NCI-H2227 treated with DMSO at 0.1 percent for 48 hours (cell line): ENCODE measurements at regions not wholly inside any gene's neighbourhood (a gene's known extent, or its start where the extent isn't known, plus 50 kb on each side); places are given as distances from the start of the nearest gene placed in this dataset.
"Not testable (repeated sequence)": the region's sequence is repeated elsewhere in the genome, so short reads cannot be mapped to it uniquely, and the experiment has no call there.

ENCODE experiments used
- DNase-seq: peaks from one replicate; lab custom pipeline; 2025; lab: John Stamatoyannopoulos, UW

DNA sequence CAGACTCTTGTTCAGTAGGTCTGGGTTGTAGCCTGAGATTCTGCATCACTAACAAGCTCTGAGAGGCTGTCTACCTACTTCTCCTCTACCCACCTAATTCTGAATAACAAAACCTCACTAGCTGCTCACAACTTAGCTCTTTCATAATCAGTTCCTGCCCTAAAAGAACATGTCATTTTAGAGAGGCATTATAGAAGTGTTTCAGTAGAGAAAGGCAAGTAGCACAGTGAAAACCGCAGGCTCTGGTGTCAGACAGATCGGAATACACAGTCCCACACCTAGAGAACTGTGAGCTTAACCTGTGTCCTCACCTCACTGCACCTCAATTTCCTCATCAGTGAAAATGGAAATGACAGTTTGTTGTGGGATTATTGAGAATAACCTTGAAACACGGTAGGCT, 1337.6 kb upstream of the TENM4 start:
- DNase-seq: no peak

DNA sequence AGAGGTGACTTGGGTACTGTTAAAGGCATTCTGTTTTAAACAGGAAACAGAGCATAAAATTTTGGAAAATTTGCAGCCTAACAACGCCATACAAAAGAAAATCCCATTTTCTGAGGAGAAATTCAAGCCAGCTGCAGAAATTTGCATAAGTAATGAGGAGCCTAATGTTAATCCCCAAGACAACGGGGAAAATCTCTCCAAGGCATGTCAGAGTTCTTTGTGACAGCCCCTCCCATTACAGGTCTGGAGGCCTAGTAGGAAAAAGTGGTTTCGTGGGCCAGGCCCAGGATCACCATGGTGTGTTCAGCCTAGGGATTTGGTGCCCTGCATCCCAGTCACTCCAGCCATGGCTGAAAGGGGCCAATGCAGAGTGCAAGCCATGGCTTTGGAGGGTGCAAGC, 1333.1 kb upstream of the TENM4 start:
- no peak for DNase-seq

DNA sequence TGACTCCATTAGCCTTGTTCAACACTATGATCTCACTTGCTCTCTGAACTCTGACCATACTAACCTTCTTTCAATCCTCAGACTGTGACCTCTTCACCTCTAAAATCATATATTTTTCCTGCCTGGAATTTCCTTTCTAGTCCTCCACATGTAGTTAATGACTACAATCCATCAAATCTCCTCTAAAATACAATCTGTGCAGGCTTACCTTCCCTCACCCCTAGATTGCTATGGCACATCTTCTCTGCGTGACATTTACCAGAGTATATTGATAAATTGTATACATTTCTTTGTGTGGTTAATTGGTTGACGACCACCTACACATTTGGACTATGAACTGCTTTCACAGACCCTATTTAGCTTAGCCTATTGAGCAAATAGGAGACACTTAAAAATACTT, 1330.2 kb upstream of the TENM4 start:
- no peak for DNase-seq

DNA sequence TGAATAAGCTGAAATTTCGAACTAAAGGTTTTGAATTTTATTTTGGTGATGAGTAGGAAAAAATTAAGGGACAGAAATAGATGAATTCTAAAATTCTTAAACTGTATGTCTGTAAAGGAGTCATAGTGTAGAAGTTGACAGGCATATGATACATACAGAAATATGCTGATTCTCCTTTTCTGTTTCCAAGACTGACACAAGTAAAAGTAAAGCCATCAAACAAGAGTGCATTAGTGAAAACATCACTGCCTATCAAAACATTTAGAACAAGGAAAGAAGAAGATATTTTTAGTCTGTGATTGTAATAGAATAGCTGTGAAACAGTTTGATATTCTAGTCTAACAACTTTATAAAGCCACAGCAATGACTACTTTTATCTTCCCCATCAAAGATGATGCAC, 1318.0 kb upstream of the TENM4 start:
- no peak for DNase-seq

DNA sequence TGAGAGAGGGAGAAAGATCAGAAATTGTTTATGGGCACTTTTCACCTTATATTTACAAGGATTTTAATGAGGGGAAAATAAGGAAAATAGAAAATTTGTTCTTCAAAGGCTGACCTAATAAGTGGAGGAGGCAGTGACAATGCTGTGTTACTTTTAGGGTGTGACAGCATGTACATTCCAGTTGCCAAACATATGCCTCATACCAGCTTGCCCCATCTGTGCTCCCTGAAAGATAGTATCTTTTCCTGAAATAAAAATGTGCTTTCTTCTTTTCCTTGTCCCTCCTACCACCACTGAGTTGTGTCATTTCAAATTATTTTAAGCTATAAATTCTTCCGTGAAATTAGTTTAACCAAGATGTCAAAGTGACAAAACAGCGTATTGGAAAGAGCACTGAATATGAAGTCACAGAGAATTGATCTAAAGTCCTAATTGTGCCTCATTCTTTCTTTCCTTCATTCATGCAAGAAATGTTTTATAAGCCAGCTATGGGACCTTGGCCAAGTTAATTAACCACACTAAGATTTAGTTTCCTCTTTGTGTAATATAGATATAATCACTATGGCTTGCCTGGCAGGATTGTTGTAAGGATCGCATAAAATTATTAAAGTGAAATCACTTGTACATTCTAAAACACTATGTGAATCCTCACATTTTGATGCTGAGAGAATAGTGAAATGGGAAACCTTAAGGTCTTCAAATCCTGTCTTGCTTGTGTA, 1307.5 kb upstream of the TENM4 start:
- no peak for DNase-seq

DNA sequence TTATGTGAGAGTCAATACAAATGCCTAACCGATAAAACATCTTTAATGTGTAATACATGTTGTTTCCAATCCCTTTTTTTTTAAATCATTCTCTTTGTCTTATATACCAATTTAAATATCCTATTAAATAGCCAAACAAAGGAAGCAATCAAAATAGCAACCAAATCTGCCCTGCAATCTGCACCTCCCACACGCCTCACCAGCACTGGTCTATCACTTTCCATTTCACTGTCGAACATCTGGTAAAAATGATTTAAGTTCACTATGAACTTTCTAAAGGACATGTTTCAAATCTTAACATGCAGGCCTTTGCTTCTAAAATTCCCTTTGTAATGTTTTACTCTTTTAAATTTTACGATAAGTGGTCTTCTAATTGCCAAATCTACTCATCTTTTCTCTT, 1305.5 kb upstream of the TENM4 start:
- no peak for DNase-seq

DNA sequence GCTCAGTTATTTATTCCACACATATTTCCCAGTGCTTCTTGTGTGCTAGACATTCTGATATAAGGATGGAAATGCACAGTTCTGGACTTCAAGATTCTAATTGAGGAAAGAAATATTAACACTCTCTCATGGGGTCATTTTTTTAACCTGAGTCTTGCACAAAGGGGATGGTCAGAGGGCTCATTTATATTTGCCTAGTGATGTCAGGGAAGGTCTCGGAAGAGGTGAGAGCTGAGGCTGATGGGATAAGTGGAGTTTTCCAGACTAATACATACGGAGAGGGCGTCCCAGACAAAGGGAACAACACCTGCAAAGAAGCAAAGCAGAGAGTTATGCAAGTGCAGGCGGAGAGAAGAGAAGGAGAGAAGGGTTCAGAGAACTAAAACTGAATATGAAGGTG, 1304.6 kb upstream of the TENM4 start:
- DNase-seq: no peak

DNA sequence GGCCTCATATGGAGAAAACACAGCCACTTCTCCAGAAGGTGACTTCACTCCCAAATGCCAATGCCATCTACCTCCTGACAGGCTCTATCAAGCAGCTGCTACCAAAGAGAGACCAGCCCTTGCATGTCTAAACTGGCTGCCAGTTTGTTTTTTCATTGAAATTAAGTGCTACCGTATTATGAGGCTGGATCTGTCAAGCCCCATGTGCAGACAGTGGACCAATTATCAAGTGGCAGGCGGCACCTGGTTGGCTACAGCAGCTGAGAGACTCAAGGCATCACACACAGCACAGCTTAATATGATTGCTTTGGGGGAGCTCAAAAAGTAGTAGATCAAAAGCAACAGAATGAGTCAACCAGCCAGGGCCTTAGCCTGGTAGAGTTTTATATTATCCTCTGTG, 1293.0 kb upstream of the TENM4 start:
- no peak for DNase-seq

DNA sequence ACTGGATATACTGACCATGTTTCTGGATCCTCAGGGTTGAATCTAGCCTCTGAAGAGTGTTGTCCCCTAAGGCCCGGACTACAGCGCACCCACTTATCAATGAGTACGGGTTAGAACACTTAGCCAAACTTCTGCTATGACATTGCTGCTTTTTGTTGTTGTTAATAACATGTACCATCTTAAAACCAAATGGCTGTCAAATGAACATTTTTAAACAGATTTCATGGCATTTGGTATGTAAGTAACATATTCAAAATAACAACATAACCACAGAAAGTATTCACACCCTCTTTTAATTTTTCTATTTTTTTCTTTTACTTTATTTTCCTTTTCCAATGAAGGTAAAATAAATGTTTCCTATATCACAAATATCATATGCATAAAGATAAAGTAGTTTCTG, 1292.5 kb upstream of the TENM4 start:
- no peak for DNase-seq

DNA sequence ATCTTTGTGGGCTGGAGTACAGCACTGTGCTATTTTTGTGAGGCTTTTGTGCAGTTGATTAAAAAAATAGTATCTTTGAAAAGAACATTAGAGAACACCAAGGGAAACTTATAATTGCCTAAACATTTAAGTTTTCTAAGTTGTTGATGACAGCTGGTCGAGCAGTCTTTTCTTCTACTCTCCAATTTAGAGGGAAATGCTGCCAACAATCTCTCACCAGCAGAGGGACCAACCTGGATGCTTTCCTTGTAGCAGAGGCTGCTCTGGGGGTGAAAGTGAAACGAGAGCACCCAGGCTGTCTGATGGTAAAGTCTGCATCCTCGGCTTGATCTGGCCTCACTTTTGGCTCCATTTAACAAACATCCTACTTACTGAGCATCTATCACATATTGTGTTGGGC, 1286.5 kb upstream of the TENM4 start:
- no peak for DNase-seq

DNA sequence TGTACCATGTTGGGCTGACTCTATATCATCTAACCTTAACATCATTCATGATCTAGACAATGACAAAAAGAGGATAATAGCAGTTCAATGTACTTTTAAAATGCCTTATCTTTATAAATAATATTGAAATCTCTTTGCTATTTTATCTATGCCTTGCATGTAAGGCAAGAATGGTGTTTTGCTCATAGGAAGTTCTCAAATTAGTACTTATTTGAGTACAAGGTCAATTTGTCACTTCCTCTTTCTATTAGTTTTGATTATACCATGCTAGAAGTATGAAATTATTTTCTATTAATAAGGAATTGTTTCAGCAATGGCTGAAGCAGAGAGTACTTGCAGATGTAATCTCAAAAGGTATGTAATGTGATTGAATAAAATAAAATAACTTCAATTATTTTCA, 1285.4 kb upstream of the TENM4 start:
- no peak for DNase-seq

DNA sequence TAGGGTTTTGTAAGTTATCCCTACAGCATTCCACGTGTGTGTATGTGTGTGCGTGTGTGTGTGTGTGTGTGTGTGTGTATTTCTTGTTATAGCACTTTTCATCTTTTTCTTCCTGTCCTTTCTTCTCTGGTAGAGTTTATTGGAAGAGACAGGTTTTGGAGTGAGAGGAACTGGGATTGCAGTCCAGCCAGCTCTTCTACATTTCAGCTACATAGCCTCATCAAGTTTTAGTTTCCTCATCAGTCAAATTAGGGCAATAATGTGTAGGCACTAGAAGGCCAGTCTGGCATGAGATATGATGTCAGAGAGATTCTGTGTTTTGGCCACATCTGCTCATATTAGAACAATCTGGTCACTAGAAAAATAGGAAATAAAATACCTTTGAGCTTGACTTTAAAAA, 1283.5 kb upstream of the TENM4 start:
- DNase-seq: no peak

DNA sequence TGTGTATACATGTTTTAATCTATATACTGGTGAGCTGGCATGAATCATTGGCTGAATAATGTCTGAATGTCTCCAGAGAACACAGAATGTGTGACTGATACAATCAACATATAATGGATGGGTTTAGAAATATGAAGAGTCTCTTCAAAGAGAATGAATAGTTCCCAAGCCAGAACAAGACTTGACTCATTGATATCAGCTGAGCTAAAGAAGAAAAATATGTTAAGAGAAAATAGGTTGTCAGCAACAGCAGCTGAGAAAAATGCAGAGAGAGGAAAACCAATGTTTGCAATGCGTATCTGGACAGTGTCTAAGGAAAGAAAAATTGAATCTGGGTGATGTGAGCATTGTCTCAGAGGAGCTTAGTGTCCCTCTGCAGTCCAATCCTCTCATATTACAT, 1281.8 kb upstream of the TENM4 start:
- no peak for DNase-seq

DNA sequence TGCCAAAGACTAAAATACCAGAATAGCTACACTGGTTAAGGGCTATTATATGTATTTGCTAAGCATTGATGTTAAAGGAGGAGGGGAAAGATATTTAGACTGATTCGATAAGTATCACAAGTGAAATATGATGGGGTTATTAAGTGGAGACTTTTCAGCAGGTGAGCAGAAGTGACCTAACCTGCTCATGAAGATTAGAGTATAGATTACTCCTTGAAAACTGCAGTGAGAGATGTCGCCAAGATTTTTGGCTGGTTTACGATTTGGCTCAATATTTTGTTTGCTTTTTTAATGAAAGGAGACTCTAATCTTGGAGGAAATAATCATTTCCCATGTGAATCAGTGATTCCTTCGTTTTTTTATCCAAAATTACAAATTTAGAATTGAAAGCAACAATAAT, 1279.5 kb upstream of the TENM4 start:
- DNase-seq: no peak

DNA sequence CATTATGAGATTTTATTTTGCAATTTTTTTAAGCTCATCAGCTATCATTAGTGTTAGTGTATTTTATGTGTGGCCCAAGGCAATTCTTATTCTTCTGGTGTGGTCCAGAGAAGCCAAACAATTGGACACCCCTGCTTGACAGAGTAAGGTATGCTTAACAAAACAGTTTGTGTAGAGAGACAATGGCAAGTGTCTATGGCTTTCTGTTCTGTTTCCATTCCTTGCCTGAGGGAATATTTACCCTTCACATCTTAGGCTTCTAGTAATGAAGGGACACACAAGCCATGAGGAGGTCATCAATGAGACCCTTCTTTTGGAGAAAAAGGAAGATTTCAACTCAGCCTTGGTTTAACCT, 1278.4 kb upstream of the TENM4 start:
- no peak for DNase-seq

DNA sequence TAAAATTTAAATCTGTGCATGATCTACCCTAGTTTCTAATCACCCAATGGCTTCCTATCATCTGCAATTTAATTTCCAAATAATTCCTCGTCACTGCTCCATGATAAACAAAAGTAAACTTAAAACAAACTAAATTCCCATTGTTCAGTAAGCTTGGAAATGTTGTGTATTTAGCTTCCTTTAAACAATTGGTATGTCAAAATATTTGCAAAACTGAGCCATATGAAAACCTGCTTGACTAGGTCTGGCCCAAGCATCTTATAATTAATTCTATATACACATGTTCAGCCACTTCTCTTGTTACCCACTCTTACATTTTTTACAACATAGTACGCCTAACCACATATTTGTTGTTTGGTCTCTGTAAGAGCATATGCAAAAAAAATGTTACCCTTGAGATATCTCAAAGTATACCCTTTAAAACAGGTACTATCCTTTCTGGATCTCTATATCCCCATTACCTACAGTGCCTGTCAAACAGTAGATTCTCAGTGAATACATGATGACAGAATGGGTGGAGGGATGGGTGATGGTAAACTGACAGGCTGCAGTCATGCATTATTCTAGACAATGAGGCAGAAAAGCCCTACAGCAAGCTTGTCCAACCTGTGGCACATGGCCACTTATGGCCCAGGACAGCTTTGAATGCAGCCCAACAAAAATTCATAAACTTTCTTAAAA, 1277.9 kb upstream of the TENM4 start:
- DNase-seq: no peak

DNA sequence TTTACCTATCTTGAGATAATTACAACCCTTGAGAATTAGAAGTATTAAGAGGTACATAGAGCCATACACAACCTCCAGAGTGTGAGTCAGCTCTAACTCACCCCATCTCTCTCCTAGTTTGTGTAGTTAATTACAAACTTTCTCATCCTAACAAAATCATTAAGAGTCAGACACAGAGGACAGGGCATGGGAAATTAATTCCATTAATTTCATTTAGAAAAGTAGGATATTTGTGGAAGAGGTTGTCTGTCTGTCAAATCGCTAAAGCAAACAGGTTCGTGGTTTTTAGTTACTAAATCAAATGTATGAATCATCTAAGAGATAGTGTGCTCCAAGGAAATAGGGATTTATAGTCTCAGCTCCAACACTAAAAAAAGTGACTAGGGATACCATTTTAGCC, 1261.4 kb upstream of the TENM4 start:
- DNase-seq: no peak

DNA sequence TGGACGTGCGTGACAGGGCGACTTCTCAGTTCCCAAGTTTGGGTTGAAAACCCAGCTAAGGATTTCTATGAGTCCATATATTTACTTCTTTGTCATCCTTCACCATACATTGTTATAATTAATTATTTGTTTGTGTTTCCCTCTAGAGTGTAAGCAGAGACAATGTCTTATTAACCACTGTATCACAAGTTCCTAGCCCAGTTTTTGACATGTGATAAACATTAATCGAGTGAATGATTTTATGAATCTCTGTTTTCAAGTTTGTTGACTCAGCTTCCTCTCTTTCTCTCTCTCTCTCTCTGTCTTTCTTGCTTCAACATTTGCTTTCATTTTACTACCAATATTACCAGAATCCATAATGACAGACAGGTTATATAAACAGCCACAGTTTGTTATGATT, 1259.6 kb upstream of the TENM4 start:
- DNase-seq: no peak

DNA sequence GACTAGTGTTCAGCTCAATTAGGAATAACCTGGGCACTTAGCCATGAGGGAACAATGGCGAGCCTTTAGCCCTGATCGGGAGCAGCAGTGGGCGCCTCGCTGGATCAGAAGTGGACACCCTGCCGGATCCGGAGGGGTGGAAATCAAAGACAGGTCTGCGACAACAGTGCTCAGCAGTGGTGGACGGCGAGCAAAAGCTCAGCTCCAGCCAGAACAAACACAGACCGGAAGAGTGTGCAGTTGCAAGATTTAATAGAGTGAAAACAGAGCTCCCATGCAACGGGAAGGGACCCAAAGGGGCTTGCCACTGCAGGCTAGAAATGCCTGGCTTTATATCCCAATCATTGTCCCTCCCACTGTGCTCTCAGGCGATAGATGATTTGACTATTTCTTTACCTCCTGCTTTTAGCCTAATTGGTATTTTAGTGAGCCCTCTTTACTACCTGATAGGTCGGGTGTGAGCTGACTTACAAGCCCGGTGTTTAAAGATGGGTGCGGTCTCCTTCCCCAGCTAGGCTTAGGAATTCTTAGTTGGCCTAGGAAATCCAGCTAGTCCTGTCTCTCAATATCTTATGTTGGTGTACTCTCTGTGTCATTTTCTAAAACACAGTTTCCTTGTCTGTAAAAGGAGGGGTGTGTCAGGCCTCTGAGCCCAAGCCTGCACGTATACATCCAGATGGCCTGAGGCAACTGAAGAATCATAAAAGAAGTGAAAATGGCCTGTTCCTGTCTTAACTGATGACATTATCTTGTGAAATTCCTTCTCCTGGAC, 1258.8 kb upstream of the TENM4 start:
- not testable (repeated sequence) for DNase-seq

DNA sequence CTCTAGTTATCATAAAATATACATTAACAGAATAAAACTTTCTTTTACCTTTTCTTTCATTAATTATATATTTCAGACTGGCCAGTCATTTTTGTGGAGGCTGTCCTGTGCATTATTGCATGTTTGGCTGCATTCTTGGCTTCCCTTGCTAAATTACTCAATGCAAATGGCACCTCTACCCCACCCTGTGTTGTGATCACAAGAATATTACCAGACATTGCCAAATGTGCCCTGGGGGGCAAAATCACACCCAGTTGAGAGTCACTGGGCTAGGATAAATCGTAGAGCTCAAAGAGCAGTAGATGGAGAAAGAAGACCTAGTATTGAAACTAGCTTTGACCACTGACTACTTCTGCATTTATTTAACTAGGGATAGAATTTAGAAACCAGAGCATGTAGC, 1257.8 kb upstream of the TENM4 start:
- no peak for DNase-seq

DNA sequence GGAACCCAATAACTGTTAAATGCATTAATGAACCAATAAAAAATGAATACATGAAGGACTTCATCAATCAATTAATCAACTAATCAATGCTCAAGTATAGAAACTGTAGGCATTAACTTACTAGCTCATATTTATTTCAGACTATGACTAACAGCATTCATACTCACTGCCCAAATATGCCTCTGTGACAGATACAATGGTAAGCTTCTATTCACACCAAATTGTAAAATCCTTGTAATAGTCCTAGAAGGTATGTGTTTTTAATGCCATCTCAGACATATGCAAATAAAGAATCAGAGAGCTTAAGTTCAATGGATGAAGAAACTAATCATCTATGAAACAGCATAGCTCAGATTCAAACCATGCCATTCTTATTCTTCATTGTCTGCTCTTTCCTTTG, 1253.6 kb upstream of the TENM4 start:
- DNase-seq: no peak

DNA sequence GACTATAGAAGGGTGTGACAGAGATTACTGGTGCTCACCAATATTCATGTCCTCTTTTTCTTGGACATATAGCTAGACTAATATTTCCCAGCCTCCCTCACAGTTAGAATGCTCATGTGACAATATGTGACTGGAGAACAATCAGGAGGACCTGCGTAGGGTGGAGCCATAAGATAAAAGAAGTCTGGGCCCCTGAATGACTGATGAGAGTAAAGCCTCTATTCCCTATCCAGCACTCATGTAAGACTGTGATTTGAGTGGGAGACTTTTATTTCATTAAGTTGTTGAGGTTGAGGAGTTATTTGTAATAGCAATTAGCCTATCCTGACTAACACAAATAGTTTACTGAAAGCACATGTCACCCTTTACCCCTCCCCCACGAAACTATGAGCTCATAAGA, 1247.1 kb upstream of the TENM4 start:
- DNase-seq: no peak

DNA sequence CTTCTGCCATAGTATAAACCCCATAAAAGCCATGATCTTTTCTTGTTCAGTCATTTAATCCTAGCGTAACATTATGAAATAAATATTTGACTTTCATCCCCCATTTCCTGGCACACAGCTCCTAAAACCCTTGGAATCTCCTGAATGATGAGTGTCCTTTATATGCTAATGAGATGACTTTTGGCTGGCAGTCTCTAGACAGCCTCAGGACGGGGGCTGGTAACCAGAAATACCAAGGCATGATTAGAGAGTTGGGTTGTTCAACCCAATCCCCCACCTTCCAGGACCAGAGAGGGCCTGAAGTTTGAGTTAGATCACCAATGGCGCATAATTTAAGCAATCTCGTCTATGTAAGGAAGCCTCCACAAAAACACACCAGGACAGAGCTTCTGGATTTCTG, 1246.1 kb upstream of the TENM4 start:
- no peak for DNase-seq

DNA sequence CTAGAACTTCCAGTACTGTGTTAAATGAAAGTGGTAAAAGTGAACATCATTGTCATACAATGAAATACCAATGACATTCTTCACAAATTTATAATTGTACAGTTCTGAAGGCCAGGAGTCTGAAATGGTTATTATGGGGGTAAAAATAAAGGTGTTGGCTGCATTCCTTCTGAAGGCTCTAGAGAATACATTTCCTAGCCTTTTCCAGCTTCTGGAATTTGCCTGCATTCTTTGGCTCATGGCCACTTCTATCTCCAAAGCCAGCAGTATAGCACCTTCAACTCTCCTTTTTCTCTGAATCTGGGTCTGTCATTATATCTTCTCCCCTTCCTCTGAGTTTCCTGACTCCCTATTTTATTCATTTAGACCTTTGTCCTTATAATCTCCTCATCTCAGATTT, 1232.7 kb upstream of the TENM4 start:
- DNase-seq: no peak
